GM10266 (cell line): ENCODE measurements at regions not wholly inside any gene's neighbourhood (a gene's known extent, or its start where the extent isn't known, plus 50 kb on each side); places are given as distances from the start of the nearest gene placed in this dataset.

Source experiments
- DNase-seq: peaks from one replicate; pipeline ENCODE4 v3.0.0; 2012; ENCODE audit errors: extremely low spot score
- CTCF ChIP-seq: IDR thresholded peaks from 2 replicates; pipeline ENCODE4 v1.5.1; 2012; ENCODE audit warnings: mild to moderate bottlenecking, low read depth; ENCODE audit not compliant: control insufficient read depth, insufficient read depth; ENCODE audit errors: missing control alignments

GRCh38 chr6:133170602-133171001, 70.6 kb upstream of the EYA4 start:
- DNase-seq: no peak
- TF ChIP-seq CTCF: no peak

GRCh38 chr6:133171989-133172604, 69.1 kb upstream of the EYA4 start:
- TF ChIP-seq CTCF: no peak
- no peak for DNase-seq

DNA sequence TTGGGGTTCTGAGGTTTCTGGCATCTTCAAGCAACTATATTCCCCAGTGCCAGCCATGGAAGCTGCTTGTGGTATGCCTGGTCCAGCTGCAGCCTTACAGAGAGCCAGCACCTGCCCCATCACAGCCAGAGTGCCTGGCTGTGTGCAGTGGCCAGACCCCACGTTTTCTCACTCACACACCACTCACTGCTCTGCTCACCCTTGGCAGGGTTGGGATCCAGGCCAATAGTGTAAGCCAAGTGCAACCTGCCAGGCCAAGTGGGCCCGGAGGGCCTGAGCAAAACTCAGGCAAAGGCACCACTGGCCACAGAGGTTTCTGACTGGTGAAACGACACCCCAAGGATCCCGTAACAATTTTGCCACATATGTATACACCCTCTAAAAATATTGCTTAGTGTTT, 67.9 kb upstream of the EYA4 start:
- no peak for TF ChIP-seq CTCF
- DNase-seq: no peak

GRCh38 chr6:133179481-133179880, 61.7 kb upstream of the EYA4 start:
- no peak for TF ChIP-seq CTCF
- no peak for DNase-seq

- no peak for DNase-seq
- TF ChIP-seq CTCF: no peak
Observed at GRCh38 chr6:133183691-133184090, 57.5 kb upstream of the EYA4 start.

DNA sequence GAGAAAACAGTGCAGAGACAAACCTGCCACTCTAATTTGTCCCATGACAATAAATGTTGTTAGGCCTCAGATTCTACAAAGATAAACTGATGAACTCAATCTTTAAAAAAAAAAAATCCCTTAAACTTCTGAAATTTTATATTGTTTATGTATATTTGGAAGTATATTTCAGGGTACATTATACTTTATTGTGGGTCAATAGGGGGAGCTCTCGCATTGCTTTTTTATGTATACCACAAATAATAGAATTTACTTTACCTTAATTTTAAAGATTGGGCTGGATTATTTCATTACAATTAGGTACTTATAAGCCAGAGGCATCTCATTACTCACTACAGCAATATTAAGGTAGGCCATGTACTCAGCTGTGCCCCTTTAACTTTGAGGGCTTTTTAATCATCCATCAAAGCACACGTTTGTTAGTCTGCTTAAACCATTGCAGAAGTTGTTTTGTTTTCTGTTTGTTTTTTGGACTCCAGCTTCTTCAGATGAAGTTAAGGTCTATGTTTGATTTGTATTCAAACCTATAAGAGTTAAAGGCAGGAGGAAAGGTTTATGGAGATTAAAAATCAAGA, 56.3 kb upstream of the EYA4 start:
- TF ChIP-seq CTCF: peak; percentile 41
- no peak for DNase-seq

DNA sequence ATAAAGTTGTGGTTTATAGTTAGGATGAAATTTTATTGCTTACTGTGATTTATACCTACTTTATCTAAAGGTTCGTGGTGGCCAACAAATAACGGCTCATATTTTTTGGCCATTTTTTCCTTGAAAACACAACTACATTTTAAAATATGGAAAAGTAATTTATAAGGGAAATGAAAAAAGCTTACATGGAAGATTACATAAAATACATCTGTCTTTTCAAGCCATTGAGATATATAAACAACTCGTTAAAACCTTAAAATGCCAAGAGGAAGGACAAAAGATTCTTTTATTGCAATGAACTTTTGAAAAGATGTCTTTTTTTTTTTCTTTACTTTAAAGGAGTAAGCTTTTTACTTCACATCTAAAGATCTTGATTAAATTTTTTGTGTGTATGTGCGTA, 55.4 kb upstream of the EYA4 start:
- no peak for DNase-seq
- TF ChIP-seq CTCF: no peak
